GM12878 (cell line): ENCODE measurements at regions not wholly inside any gene's neighbourhood (a gene's known extent, or its start where the extent isn't known, plus 50 kb on each side); places are given as distances from the start of the nearest gene placed in this dataset.

Source experiments
- ATAC-seq: fragments of 200-7000 bp; cut with Tn5 transposase; 3 replicates; pipeline ENCODE4 v1.9.1; 2020; ENCODE audit warnings: mild to moderate bottlenecking, moderate library complexity
- BruUV-seq: library from RNA; stranded (reverse); fragments of 400-500 nt; replicated peaks from 2 replicates; lab custom pipeline; 2021; lab: Mats Ljungman, UMichigan
- CTCF ChIA-PET: fragments of 300-600 bp; sonication (Branson Sonifier 250); formaldehyde crosslinking; extraction: SDS; loops from one replicate; lab custom pipeline; 2021; ENCODE audit warnings: inconsistent platforms; lab: Yijun Ruan, JAX
- POLR2A ChIA-PET: fragments of 350-600 bp; formaldehyde crosslinking; extraction: SDS; loops from one replicate; lab custom pipeline; 2021; ENCODE audit warnings: inconsistent platforms; lab: Charles Lee
- RAD21 ChIA-PET: fragments of 300-600 bp; sonication (Branson Sonifier 250); formaldehyde crosslinking; loops from one replicate; lab custom pipeline; 2023; ENCODE audit warnings: antibody characterized with exemption; ENCODE audit not compliant: unreplicated experiment; lab: Charles Lee
- SMC1A ChIA-PET: fragments of 300-600 bp; sonication (Branson Sonifier 250); formaldehyde crosslinking; loops from one replicate; lab custom pipeline; 2023; ENCODE audit not compliant: unreplicated experiment, uncharacterized antibody; lab: Charles Lee
- DNase-seq: peaks from one replicate; pipeline ENCODE4 v3.0.0-alpha.2; 2011; ENCODE audit warnings: low read depth, low spot score
- FAIRE-seq: peaks from 3 replicates; lab custom pipeline; 2011; peaks lifted over from hg19 to GRCh38; lab: Jason Lieb, UNC
- H2AFZ ChIP-seq: 2 replicates; pipeline ENCODE4 v1.6.0; 2011; ENCODE audit warnings: low read depth, low read length, control low read depth; ENCODE audit not compliant: control insufficient read depth
- H3K27ac ChIP-seq: 2 replicates; pipeline ENCODE4 v1.5.1; 2011; ENCODE audit warnings: control low read depth; ENCODE audit not compliant: control insufficient read depth, insufficient read depth
- H3K27me3 ChIP-seq, 2 experiments: replicated peaks in 1 of 2; 2 replicates each; pipeline versions ENCODE4 v1.6.0 to v1.6.1; 2011; ENCODE audit warnings: low read length in 1 of 2; ENCODE audit not compliant: control insufficient read depth in 2 of 2, insufficient read depth in 2 of 2
- H3K36me3 ChIP-seq, 2 experiments: 2 replicates each; pipeline ENCODE4 v1.5.1; 2011; ENCODE audit warnings: low read length in 1 of 2; ENCODE audit not compliant: control insufficient read depth in 2 of 2, insufficient read depth in 2 of 2
- H3K4me1 ChIP-seq: 2 replicates; pipeline ENCODE4 v1.6.1; 2011; ENCODE audit warnings: mild to moderate bottlenecking, low read length, moderate library complexity, mixed read lengths; ENCODE audit not compliant: control insufficient read depth, insufficient read depth
- H3K4me2 ChIP-seq: 2 replicates; pipeline ENCODE4 v1.6.0; 2011; ENCODE audit warnings: control low read depth; ENCODE audit not compliant: control insufficient read depth, insufficient read depth
- H3K4me3 ChIP-seq: fragments of 200-600 bp; sonication (generic); 2 replicates; pipeline ENCODE4 v1.5.1; 2016
- H3K79me2 ChIP-seq: 2 replicates; pipeline ENCODE4 v1.6.0; 2011; ENCODE audit warnings: low read length; ENCODE audit not compliant: control insufficient read depth, insufficient read depth
- H3K9ac ChIP-seq: 2 replicates; pipeline ENCODE4 v1.8.0; 2011; ENCODE audit warnings: low read length, control low read depth, mixed read lengths; ENCODE audit not compliant: control insufficient read depth, insufficient read depth
- H3K9me3 ChIP-seq: replicated peaks from 3 replicates; pipeline ENCODE4 v1.5.1; 2011; ENCODE audit warnings: mild to moderate bottlenecking, low read length; ENCODE audit not compliant: control insufficient read depth, insufficient read depth
- H4K20me1 ChIP-seq: 2 replicates; pipeline ENCODE4 v1.6.0; 2011; ENCODE audit not compliant: control insufficient read depth, insufficient read depth
- BCL11A ChIP-seq: IDR thresholded peaks from 2 replicates; pipeline ENCODE4 v1.6.1; 2011; ENCODE audit warnings: low read depth, low read length
- CEBPZ ChIP-seq: fragments of 150-350 bp; IDR thresholded peaks from 2 replicates; pipeline ENCODE4 v1.6.1; 2016; ENCODE audit warnings: low read depth, low read length
- E2F8 ChIP-seq: fragments of 450-650 bp; IDR thresholded peaks from 2 replicates; pipeline ENCODE4 v1.6.1; 2018; ENCODE audit warnings: mild to moderate bottlenecking, low read depth, moderate library complexity; ENCODE audit not compliant: partially characterized antibody
- FOS ChIP-seq: IDR thresholded peaks from 3 replicates; pipeline ENCODE4 v1.6.1; 2011; ENCODE audit warnings: borderline replicate concordance; ENCODE audit not compliant: insufficient read length; ENCODE audit errors: extremely low read depth
- KLF5 ChIP-seq: fragments of 450-650 bp; IDR thresholded peaks from 2 replicates; pipeline ENCODE4 v1.6.1; 2014; ENCODE audit warnings: mild to moderate bottlenecking; ENCODE audit not compliant: partially characterized antibody
- MLLT1 ChIP-seq: fragments of 450-650 bp; IDR thresholded peaks from 2 replicates; pipeline ENCODE4 v1.6.1; 2016; ENCODE audit warnings: mild to moderate bottlenecking
- NFYB ChIP-seq: IDR thresholded peaks from 2 replicates; pipeline ENCODE4 v1.6.1; 2011; ENCODE audit warnings: low read depth, mild to moderate bottlenecking, low read length, improper control_type of control experiment, moderate library complexity; ENCODE audit not compliant: insufficient read depth
- PAX5 ChIP-seq: IDR thresholded peaks from 2 replicates; pipeline ENCODE4 v1.6.1; 2011; ENCODE audit warnings: low read depth, low read length, borderline replicate concordance
- POLR2AphosphoS5 ChIP-seq: IDR thresholded peaks from 2 replicates; pipeline ENCODE4 v1.6.1; 2011; ENCODE audit warnings: mild to moderate bottlenecking, low read length, inconsistent platforms
- POU2F2 ChIP-seq: IDR thresholded peaks from 3 replicates; pipeline ENCODE4 v1.6.1; 2011; ENCODE audit warnings: low read depth, mild to moderate bottlenecking, low read length, borderline replicate concordance
- SUZ12 ChIP-seq: fragments of 200-600 bp; sonication (generic); IDR thresholded peaks from one replicate; pipeline ENCODE4 v1.6.1; 2018; ENCODE audit warnings: antibody characterized with exemption, mild to moderate bottlenecking; ENCODE audit not compliant: unreplicated experiment
- USF1 ChIP-seq: IDR thresholded peaks from 2 replicates; pipeline ENCODE4 v1.6.1; 2011; ENCODE audit warnings: borderline replicate concordance, low read depth, mild to moderate bottlenecking, moderate library complexity, mixed read lengths, low read length; ENCODE audit not compliant: insufficient read depth; ENCODE audit errors: extremely low read length
- ZBTB33 ChIP-seq: fragments of 450-650 bp; IDR thresholded peaks from 2 replicates; pipeline ENCODE4 v1.6.1; 2017; ENCODE audit warnings: mild to moderate bottlenecking
- WGBS: methylation state at CpG from one replicate; pipeline ENCODE4 v1.1.6; 2016; ENCODE audit warnings: low lambda C conversion rate; ENCODE audit not compliant: insufficient replicate concordance, insufficient coverage; ENCODE audit errors: missing lambda C conversion rate; 5-methylcytosine and 5-hydroxymethylcytosine counted together
- in situ Hi-C: fragments of 300-500 bp; cut with MboI; formaldehyde crosslinking; loops from 9 replicates; pipeline ENCODE4 v1.14.3; 2018; ENCODE audit warnings: mixed read lengths
- intact Hi-C: fragments of 100-400 bp; cut with micrococcal nuclease; formaldehyde crosslinking; loops from one replicate; pipeline ENCODE4 v1.14.2; 2022; ENCODE audit not compliant: unreplicated experiment

GRCh38 chr10:33463011-33463410 is 128.5 kb upstream of the NRP1 start:
- Histone ChIP-seq H3K36me3 (no peaks in the 10 kb centered on the region), H2AFZ (no peak overlapping the region), H3K9ac (no peak overlapping the region), H3K27ac (no peak overlapping the region), H3K27me3 (no peaks in the 10 kb centered on the region), H3K4me2 (no peak overlapping the region), H3K9me3 (no peaks in the 10 kb centered on the region), H3K79me2 (no peaks in the 10 kb centered on the region), H3K4me3 (no peak overlapping the region), H3K4me1 (no peaks in the 10 kb centered on the region), H4K20me1 (no peaks in the 10 kb centered on the region)
- no peak for ATAC-seq
- ChIA-PET SMC1A (interaction anchor here (0.6 to 2.0 kb wide), 5 partner anchors 14 to 117 kb away, joined by 3 to 6 read pairs (median 3); no protein-coding TSS in a partner anchor), RAD21 (interaction anchor here (1.6 kb wide), 1 partner anchor 22 kb away, joined by 6 read pairs; no protein-coding TSS in a partner anchor), CTCF (interaction anchor here (0.6 to 1.5 kb wide), 3 partner anchors 9 to 480 kb away, joined by 3 read pairs; no protein-coding TSS in a partner anchor), POLR2A (interaction anchor here (0.6 kb wide), 1 partner anchor 207 kb away, joined by 3 read pairs; no protein-coding TSS in a partner anchor)
- in situ Hi-C loops, result no loop called here
- no TSS peak for BruUV-seq
- FAIRE-seq, result no peak
- WGBS, result 52% methylated on average over 4 of the region's 4 CpGs
- DNase-seq, result no peak
- intact Hi-C loops, result no loop called here
- no peak for TF ChIP-seq CEBPZ
- TF ChIP-seq ZBTB33, result no peak
- TF ChIP-seq PAX5, result no peak
- no peak for TF ChIP-seq NFYB
- no peak for TF ChIP-seq BCL11A
- no peak for TF ChIP-seq USF1
- no peak for TF ChIP-seq MLLT1
- no peak for TF ChIP-seq SUZ12
- no peak for TF ChIP-seq FOS
- TF ChIP-seq E2F8, result no peak
- no peak for TF ChIP-seq POLR2AphosphoS5
- TF ChIP-seq POU2F2, result no peak
- no peak for TF ChIP-seq KLF5
